Natural killer cell (primary cell): ENCODE measurements at regions not wholly inside any gene's neighbourhood (a gene's known extent, or its start where the extent isn't known, plus 50 kb on each side); places are given as distances from the start of the nearest gene placed in this dataset.

Source experiments
- ATAC-seq, 3 donors: fragments of 150-1000 bp in 2 of 3; fragments of 200-7000 bp in 1 of 3; cut with Tn5 transposase; 1 replicate in 1 of 3; 2 replicates in 2 of 3; pipeline ENCODE4 v1.10.0; 2021; ENCODE audit warnings: mild to moderate bottlenecking in 2 of 3, moderate library complexity in 2 of 3
- DNase-seq, 2 donors: peaks; one replicate each; pipeline versions ENCODE4 v3.0.0 to v3.0.0-alpha.2; 2013 to 2021; ENCODE audit warnings: mixed read lengths in 1 of 2
- H3K27ac ChIP-seq: one replicate; pipeline ENCODE4 v1.5.1; 2013; ENCODE audit warnings: mild to moderate bottlenecking, low read length
- H3K27me3 ChIP-seq: one replicate; pipeline ENCODE4 v1.6.1; 2013; ENCODE audit warnings: low read length; ENCODE audit not compliant: control insufficient read depth, insufficient read depth
- H3K36me3 ChIP-seq: one replicate; pipeline ENCODE4 v1.6.1; 2013; ENCODE audit warnings: low read length; ENCODE audit not compliant: control insufficient read depth, insufficient read depth
- H3K4me1 ChIP-seq: one replicate; pipeline ENCODE4 v1.6.1; 2013; ENCODE audit warnings: low read length; ENCODE audit not compliant: control insufficient read depth, insufficient read depth
- H3K4me3 ChIP-seq: one replicate; pipeline ENCODE4 v1.5.1; 2013; ENCODE audit warnings: low read length
- H3K9me3 ChIP-seq: one replicate; pipeline ENCODE4 v1.6.1; 2013; ENCODE audit warnings: low read length; ENCODE audit not compliant: control insufficient read depth, insufficient read depth
- H3K27ac Mint-ChIP-seq, 2 donors: one replicate each; pipeline ENCODE4 v1.8.0; 2022; ENCODE audit warnings: mild to moderate bottlenecking in 2 of 2, mixed read lengths in 2 of 2, moderate library complexity in 1 of 2
- H3K27me3 Mint-ChIP-seq, 2 donors: one replicate each; pipeline ENCODE4 v1.8.0; 2022; ENCODE audit warnings: low read depth in 2 of 2, mixed read lengths in 2 of 2
- H3K36me3 Mint-ChIP-seq: one replicate; pipeline ENCODE4 v1.8.0; 2022; ENCODE audit warnings: mixed read lengths
- H3K4me1 Mint-ChIP-seq, 2 donors: one replicate each; pipeline ENCODE4 v1.8.0; 2022; ENCODE audit warnings: mixed read lengths in 2 of 2
- H3K4me3 Mint-ChIP-seq: one replicate; pipeline ENCODE4 v1.8.0; 2022; ENCODE audit warnings: mild to moderate bottlenecking, moderate library complexity, mixed read lengths
- H3K9me3 Mint-ChIP-seq, 2 donors: one replicate each; pipeline ENCODE4 v1.8.0; 2022; ENCODE audit warnings: mixed read lengths in 2 of 2
- WGBS: methylation state at CpG from one replicate; pipeline ENCODE4 v1.1.7; 2013; ENCODE audit warnings: missing lambda C conversion rate; ENCODE audit not compliant: insufficient coverage; 5-methylcytosine and 5-hydroxymethylcytosine counted together
- intact Hi-C: fragments of 100-400 bp; cut with micrococcal nuclease; formaldehyde crosslinking; loops from one replicate; pipeline ENCODE4 v1.14.2; 2022
- TF ChIP-seq, protein P1 (sequence below): fragments of 200-600 bp; IDR thresholded peaks from one replicate; pipeline ENCODE4 v1.8.0; 2022; ENCODE audit warnings: antibody characterized with exemption

DNA sequence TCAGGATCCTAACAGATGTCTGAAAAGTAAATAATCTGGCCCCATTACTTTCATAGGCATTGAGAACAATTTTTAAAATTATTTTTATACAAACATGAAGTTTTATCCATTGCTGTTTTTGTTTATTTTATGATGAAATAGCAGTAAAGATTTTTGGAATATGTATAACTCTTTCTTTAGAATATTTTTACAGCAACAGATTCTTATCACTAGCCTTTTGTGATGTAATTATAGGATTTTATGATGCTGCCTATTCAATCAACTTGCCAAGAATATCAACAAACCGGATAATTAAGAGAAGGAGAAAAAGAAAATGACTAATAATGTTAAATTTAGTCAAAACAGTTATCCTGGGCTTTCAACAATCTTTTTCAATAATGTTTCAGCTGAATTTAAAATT lies 386.3 kb downstream of the ZIC1 start:
- Mint-ChIP-seq H3K4me1 (no peaks in the 10 kb centered on the region), H3K9me3 (peaks cover 4 to 8% of the 10 kb centered on the region in 2 donors), H3K27me3 (no peaks in the 10 kb centered on the region), H3K27ac (no peak overlapping the region), H3K4me3 (no peak overlapping the region), H3K36me3 (no peaks in the 10 kb centered on the region)
- Histone ChIP-seq H3K9me3 (no peaks in the 10 kb centered on the region), H3K4me1 (no peaks in the 10 kb centered on the region), H3K36me3 (no peaks in the 10 kb centered on the region), H3K4me3 (no peak overlapping the region), H3K27me3 (no peaks in the 10 kb centered on the region), H3K27ac (no peak overlapping the region)
- no CpG with 5 or more reads among the region's 1 CpG for WGBS
- TF ChIP-seq, protein P1, sequence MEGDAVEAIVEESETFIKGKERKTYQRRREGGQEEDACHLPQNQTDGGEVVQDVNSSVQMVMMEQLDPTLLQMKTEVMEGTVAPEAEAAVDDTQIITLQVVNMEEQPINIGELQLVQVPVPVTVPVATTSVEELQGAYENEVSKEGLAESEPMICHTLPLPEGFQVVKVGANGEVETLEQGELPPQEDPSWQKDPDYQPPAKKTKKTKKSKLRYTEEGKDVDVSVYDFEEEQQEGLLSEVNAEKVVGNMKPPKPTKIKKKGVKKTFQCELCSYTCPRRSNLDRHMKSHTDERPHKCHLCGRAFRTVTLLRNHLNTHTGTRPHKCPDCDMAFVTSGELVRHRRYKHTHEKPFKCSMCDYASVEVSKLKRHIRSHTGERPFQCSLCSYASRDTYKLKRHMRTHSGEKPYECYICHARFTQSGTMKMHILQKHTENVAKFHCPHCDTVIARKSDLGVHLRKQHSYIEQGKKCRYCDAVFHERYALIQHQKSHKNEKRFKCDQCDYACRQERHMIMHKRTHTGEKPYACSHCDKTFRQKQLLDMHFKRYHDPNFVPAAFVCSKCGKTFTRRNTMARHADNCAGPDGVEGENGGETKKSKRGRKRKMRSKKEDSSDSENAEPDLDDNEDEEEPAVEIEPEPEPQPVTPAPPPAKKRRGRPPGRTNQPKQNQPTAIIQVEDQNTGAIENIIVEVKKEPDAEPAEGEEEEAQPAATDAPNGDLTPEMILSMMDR = no peak
- ATAC-seq (no peak), DNase-seq (no peak)
- intact Hi-C loops = no loop called here

DNA sequence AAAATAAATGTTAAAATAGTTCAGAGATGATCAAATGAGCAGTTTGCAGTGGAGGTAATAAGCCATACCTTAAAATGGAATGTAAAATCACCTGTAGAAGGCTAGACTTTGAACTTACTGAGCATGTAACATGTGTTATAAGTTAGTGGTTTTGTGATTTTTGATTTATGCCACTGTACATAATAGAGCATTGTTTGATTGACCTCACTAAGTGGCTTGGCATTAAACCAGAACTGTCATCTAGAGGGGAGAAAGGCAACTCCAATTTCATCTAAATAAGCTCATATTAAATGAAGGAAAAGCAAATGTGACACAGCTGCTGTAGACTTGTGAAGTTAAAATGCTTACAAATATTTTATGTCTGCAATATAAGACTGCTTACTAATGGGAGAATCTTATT lies 387.9 kb downstream of the ZIC1 start:
- H3K27me3 ChIP-seq = no peaks in the 10 kb centered on the region
- no peaks in the 10 kb centered on the region for H3K4me1 ChIP-seq
- H3K9me3 ChIP-seq = no peaks in the 10 kb centered on the region
- no peaks in the 10 kb centered on the region for H3K36me3 Mint-ChIP-seq
- H3K4me3 ChIP-seq = no peak overlapping the region
- intact Hi-C loops = no loop called here
- H3K4me1 Mint-ChIP-seq = no peaks in the 10 kb centered on the region
- H3K9me3 Mint-ChIP-seq = peaks cover 7 to 9% of the 10 kb centered on the region in 2 donors
- TF ChIP-seq, protein P1 = no peak
- H3K27me3 Mint-ChIP-seq = no peaks in the 10 kb centered on the region
- no peak overlapping the region for H3K27ac ChIP-seq
- no peak overlapping the region for H3K4me3 Mint-ChIP-seq
- H3K36me3 ChIP-seq = no peaks in the 10 kb centered on the region
- H3K27ac Mint-ChIP-seq = no peak overlapping the region
- DNase-seq = no peak
- no peak for ATAC-seq

DNA sequence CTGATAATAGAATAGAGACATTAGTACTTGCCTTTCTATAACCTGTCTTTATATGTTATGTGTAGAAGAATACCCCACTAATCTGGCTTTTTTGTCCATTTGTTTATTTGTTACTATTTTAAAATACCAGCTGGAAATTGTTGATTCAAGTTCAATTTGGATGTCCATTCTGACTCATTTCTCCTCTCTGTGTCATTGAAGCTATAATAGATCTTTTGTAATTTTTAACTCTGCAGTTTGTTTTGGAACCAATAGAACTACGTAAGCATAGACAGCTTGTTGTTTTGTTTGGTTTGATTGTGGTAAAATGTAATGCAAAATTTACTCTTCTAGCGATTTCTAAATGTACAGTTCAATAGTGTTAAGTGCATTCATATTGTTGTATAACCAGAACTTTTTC lies 390.4 kb downstream of the ZIC1 start:
- intact Hi-C loops = no loop called here
- Mint-ChIP-seq H3K27ac (no peak overlapping the region), H3K27me3 (no peaks in the 10 kb centered on the region), H3K4me3 (no peak overlapping the region), H3K4me1 (no peaks in the 10 kb centered on the region), H3K36me3 (no peaks in the 10 kb centered on the region), H3K9me3 (peaks cover 4 to 9% of the 10 kb centered on the region in 2 donors)
- no CpG with 5 or more reads among the region's 2 CpGs for WGBS
- H3K27me3 ChIP-seq = no peaks in the 10 kb centered on the region
- TF ChIP-seq, protein P1 = no peak
- H3K27ac ChIP-seq = no peak overlapping the region
- no peaks in the 10 kb centered on the region for H3K36me3 ChIP-seq
- ATAC-seq = no peak
- no peaks in the 10 kb centered on the region for H3K4me1 ChIP-seq
- H3K9me3 ChIP-seq = no peaks in the 10 kb centered on the region
- H3K4me3 ChIP-seq = no peak overlapping the region
- no peak for DNase-seq

DNA sequence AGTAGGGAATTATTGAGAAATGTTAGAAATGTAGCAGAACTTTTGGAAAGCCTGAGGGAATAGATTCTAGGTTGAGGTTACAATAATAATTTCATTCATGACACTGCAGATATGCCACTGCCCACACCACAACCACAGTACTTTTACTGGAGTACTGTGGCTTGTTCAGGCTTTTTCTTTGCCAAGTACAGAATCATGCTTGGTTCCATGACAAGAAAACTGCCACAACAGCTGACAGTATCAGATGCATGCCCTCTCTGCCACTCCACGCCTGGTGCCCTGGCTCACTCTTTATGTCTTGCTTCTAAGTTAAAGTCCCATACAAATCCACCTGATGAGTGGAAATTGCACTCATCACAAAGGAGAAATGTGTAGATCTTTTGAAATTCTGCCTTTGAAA lies 398.6 kb downstream of the ZIC1 start:
- Histone ChIP-seq H3K4me3 (no peak overlapping the region), H3K27ac (no peak overlapping the region), H3K36me3 (no peaks in the 10 kb centered on the region), H3K4me1 (no peaks in the 10 kb centered on the region), H3K9me3 (no peaks in the 10 kb centered on the region), H3K27me3 (no peaks in the 10 kb centered on the region)
- WGBS = 100% methylated on average over 1 of the region's 1 CpG
- Mint-ChIP-seq H3K36me3 (no peaks in the 10 kb centered on the region), H3K4me3 (no peak overlapping the region), H3K27ac (no peak overlapping the region), H3K27me3 (no peaks in the 10 kb centered on the region), H3K9me3 (peaks cover 9 to 12% of the 10 kb centered on the region in 2 donors), H3K4me1 (no peaks in the 10 kb centered on the region)
- ATAC-seq (no peak), DNase-seq (no peak)
- TF ChIP-seq, protein P1 = no peak
- intact Hi-C loops = no loop called here
